Activated naive CD8-positive, alpha-beta T cell treated with anti-CD3 and anti-CD28 coated beads, Interleukin-2, amount 10 ng/mL, durations not matched to agents 7 days and 5 days (primary cell): ENCODE measurements at regions not wholly inside any gene's neighbourhood (a gene's known extent, or its start where the extent isn't known, plus 50 kb on each side); places are given as distances from the start of the nearest gene placed in this dataset.

Experiments
- ATAC-seq: fragments of 150-1000 bp; cut with Tn5 transposase; one replicate; pipeline ENCODE4 v1.10.0; 2021; ENCODE audit warnings: low read depth, moderate library complexity
- POLR2A ChIA-PET: fragments of 350-600 bp; sonication (Branson Sonifier 250); formaldehyde crosslinking; loops from one replicate; lab custom pipeline; 2021; ENCODE audit warnings: antibody characterized with exemption; lab: Charles Lee
- DNase-seq: peaks from one replicate; pipeline ENCODE4 v3.0.0; 2021
- H3K27ac Mint-ChIP-seq: one replicate; pipeline ENCODE4 v1.8.0; 2022; ENCODE audit warnings: mild to moderate bottlenecking, mixed read lengths
- H3K27me3 Mint-ChIP-seq: one replicate; pipeline ENCODE4 v1.8.0; 2022; ENCODE audit warnings: mild to moderate bottlenecking, moderate library complexity, mixed read lengths
- H3K36me3 Mint-ChIP-seq: one replicate; pipeline ENCODE4 v1.8.0; 2021; ENCODE audit warnings: mild to moderate bottlenecking, mixed read lengths
- H3K4me1 Mint-ChIP-seq: one replicate; pipeline ENCODE4 v1.8.0; 2021; ENCODE audit warnings: mixed read lengths
- H3K4me3 Mint-ChIP-seq: one replicate; pipeline ENCODE4 v1.8.0; 2022; ENCODE audit warnings: mild to moderate bottlenecking, moderate library complexity, mixed read lengths
- H3K9me3 Mint-ChIP-seq: one replicate; pipeline ENCODE4 v1.8.0; 2021; ENCODE audit warnings: mixed read lengths

DNA sequence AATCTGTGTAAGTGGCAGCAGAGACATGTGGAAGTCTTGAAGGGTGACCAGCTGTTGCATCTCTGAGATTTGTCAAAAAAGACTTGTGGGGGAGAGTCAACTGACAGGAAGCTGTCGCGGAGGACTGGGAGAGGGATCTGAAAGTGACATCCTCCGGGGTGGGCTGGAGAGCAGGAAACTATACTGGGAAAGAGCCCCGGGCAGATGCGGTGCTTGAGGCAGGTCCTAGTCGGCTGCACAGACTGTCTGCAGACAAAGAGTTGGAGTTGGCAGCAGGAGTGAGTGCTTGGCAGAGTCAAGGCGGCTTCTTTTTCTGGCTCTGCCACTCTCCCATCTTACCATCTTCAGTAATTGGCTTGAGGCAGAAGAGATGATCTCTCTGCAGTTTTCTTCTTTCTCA is 294.0 kb upstream of the C1orf87 start:
- no peak overlapping the region for H3K4me3 Mint-ChIP-seq
- DNase-seq, result no peak
- H3K27ac Mint-ChIP-seq, result no peak overlapping the region
- no peaks in the 10 kb centered on the region for H3K36me3 Mint-ChIP-seq
- POLR2A ChIA-PET, result no interaction called here
- no peaks in the 10 kb centered on the region for H3K27me3 Mint-ChIP-seq
- ATAC-seq, result no peak
- peaks cover 2% of the 10 kb centered on the region for H3K9me3 Mint-ChIP-seq
- no peaks in the 10 kb centered on the region for H3K4me1 Mint-ChIP-seq

DNA sequence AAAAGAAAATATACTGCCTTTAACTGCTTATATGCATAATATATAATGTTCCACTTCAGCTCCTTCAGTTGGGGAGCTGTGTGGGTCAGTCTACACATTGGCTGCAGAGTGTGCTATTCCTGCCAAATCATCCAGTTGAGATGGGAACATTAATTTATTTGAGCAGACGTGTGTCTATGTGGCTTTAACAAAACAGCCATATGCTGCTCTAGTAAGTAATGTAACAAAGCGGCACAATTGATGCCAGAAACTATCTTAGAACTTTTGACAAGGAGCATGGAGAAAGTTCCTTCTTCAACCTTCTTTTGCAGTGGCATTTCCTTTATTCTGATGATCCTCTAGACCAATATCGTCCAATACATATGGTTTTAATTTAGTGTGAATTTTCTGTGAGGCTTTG is 285.9 kb upstream of the C1orf87 start:
- Mint-ChIP-seq H3K4me1 (no peaks in the 10 kb centered on the region), H3K27ac (no peak overlapping the region), H3K9me3 (peaks cover 4% of the 10 kb centered on the region), H3K27me3 (peaks cover 2% of the 10 kb centered on the region), H3K4me3 (no peak overlapping the region), H3K36me3 (no peaks in the 10 kb centered on the region)
- DNase-seq (no peak), ATAC-seq (no peak)
- POLR2A ChIA-PET, result no interaction called here

DNA sequence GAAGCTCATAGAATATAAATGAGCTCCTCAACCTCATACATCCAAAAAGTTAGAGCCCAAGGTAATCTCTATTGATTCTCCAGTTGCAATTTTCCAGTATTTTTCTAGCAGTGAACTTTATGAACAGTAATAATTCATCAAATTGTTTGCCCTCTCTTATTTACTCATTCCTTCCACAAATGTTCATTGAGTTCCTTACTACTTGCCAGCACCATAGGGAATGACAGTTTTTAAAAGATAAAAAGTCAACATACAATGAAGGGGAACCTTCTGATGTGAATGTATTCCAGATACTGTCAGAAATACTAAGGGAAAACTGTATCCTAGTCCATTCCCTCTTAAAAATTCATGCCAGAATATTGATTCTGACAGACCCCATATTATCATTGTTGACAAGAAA is 277.0 kb upstream of the C1orf87 start:
- H3K27me3 Mint-ChIP-seq, result no peaks in the 10 kb centered on the region
- no peaks in the 10 kb centered on the region for H3K36me3 Mint-ChIP-seq
- H3K4me3 Mint-ChIP-seq, result no peak overlapping the region
- POLR2A ChIA-PET, result no interaction called here
- no peak for ATAC-seq
- H3K9me3 Mint-ChIP-seq, result no peaks in the 10 kb centered on the region
- H3K4me1 Mint-ChIP-seq, result no peaks in the 10 kb centered on the region
- DNase-seq, result no peak
- no peak overlapping the region for H3K27ac Mint-ChIP-seq

DNA sequence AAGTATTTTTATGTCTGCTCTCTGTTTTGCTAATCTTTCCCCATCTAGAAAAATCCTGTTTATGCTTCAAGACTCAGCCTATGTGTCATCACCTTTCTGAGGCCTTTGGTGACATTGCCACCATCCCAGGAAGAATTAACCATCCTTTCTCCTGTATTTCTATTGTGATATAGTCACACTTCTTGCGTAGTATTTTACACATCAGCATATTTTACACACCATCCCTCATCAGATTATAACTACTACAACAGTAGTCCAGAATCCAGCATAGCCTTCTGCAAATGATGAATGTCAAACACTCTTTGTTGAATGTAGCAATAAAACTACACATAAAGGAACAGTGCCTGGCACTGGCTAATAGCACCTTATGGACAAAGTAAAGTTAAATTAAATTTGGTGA is 275.3 kb upstream of the C1orf87 start:
- Mint-ChIP-seq H3K4me1 (no peaks in the 10 kb centered on the region), H3K9me3 (no peaks in the 10 kb centered on the region), H3K27ac (no peak overlapping the region), H3K27me3 (no peaks in the 10 kb centered on the region), H3K36me3 (no peaks in the 10 kb centered on the region), H3K4me3 (no peak overlapping the region)
- POLR2A ChIA-PET, result no interaction called here
- no peak for ATAC-seq
- no peak for DNase-seq

DNA sequence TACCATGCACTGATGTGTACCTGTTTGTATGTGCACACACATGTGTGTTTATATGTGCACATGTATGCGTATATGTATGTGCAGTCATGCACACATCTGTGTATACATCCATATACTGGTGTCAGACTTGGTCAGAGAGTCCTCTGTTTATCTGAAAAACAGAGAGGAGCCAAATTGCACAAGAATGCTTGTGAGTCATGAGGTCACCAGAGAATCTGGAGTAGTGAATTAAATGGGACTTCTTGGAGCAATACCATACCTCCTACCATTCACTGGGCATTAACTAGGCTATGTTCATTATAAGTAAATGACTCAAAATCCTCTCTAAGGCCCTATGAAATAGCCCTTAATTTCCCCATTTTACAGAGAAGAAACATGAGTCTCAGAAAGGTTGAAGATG is 272.1 kb upstream of the C1orf87 start:
- Mint-ChIP-seq H3K4me1 (no peaks in the 10 kb centered on the region), H3K4me3 (no peak overlapping the region), H3K36me3 (no peaks in the 10 kb centered on the region), H3K27me3 (no peaks in the 10 kb centered on the region), H3K27ac (no peak overlapping the region), H3K9me3 (no peaks in the 10 kb centered on the region)
- DNase-seq (no peak), ATAC-seq (no peak)
- POLR2A ChIA-PET, result no interaction called here

DNA sequence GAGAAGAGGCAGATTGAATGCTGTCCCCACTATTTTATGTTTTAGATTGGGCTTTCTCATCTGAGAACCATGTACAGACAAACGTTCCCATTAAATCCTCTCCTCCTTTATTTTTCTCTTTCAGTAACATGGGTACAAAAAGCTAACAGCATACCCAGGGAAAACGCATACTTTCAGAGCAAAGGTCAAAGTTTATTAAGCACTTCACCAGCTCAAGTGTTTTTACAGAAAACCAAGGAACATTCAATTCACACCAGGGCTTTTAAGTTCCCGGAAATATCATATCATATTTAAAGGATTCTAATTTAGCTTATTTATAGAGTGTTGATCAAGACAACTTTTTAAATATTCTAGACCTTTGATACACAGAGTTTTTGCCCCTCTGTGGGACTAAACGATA is 271.5 kb upstream of the C1orf87 start:
- Mint-ChIP-seq H3K4me1 (no peaks in the 10 kb centered on the region), H3K9me3 (no peaks in the 10 kb centered on the region), H3K27me3 (no peaks in the 10 kb centered on the region), H3K27ac (no peak overlapping the region), H3K4me3 (no peak overlapping the region), H3K36me3 (no peaks in the 10 kb centered on the region)
- ATAC-seq (no peak), DNase-seq (no peak)
- POLR2A ChIA-PET, result no interaction called here

DNA sequence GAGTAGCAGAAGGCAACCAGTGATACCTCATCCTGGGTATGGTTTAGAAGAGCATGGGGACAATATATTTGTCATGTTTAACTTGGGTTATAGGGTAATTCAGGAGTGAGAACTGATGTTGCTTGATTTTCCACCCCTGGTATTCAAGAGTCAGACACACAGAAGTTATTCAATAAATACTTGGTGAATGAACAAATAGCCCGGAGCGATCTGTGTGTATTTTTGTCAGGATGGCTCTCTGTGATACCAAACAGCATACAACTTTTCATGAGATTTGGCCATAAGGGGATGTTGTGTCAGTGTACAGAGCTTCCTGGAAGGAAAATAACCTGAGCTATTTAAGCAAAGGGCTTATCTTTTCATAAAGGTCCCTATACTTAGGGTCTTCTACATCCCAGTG is 270.2 kb upstream of the C1orf87 start:
- POLR2A ChIA-PET, result no interaction called here
- H3K4me1 Mint-ChIP-seq, result no peaks in the 10 kb centered on the region
- no peaks in the 10 kb centered on the region for H3K9me3 Mint-ChIP-seq
- H3K36me3 Mint-ChIP-seq, result no peaks in the 10 kb centered on the region
- H3K4me3 Mint-ChIP-seq, result no peak overlapping the region
- ATAC-seq (no peak), DNase-seq (no peak)
- H3K27me3 Mint-ChIP-seq, result no peaks in the 10 kb centered on the region
- no peak overlapping the region for H3K27ac Mint-ChIP-seq

DNA sequence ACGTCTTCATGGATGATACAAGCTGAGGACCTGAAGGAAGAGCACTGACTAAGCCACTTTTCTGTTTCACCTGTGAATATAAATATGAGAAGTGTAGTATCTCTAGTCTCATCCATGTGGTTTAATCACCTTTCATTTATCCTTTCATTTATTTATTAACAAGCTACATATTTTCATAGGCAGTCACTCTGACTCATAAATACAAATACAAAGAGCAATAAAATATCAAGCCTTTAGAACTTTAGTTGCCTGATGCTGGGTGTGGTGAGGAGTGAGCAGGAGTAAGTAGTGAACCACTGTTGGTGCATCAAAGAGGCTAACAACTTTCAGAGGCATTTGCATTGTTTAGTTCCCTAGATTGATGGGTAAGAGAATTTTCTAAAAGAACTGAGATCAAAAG is 269.0 kb upstream of the C1orf87 start:
- ATAC-seq (no peak), DNase-seq (no peak)
- H3K36me3 Mint-ChIP-seq, result no peaks in the 10 kb centered on the region
- POLR2A ChIA-PET, result no interaction called here
- no peak overlapping the region for H3K4me3 Mint-ChIP-seq
- H3K9me3 Mint-ChIP-seq, result no peaks in the 10 kb centered on the region
- H3K4me1 Mint-ChIP-seq, result no peaks in the 10 kb centered on the region
- no peak overlapping the region for H3K27ac Mint-ChIP-seq
- H3K27me3 Mint-ChIP-seq, result no peaks in the 10 kb centered on the region

DNA sequence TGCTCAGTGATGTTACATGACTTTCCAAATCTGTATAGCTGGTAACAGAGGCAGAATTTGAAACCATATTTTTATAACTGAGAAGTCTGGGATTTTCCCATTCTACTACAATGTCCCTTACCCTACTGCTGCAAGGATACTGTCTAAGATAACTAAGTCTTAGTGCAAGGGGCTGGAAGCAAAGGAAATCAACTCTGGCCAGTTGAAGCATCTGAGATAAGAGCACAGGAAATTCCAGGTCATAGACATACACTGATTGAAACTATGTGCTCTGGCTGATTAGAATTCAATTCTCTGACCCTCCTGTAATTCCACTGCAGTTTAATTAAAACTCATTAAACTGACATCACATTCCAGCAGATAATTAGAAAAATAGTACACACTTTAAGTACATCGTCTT is 267.7 kb upstream of the C1orf87 start:
- no peaks in the 10 kb centered on the region for H3K27me3 Mint-ChIP-seq
- H3K36me3 Mint-ChIP-seq, result no peaks in the 10 kb centered on the region
- POLR2A ChIA-PET, result no interaction called here
- DNase-seq, result no peak
- H3K9me3 Mint-ChIP-seq, result no peaks in the 10 kb centered on the region
- ATAC-seq, result no peak
- no peak overlapping the region for H3K27ac Mint-ChIP-seq
- no peaks in the 10 kb centered on the region for H3K4me1 Mint-ChIP-seq
- no peak overlapping the region for H3K4me3 Mint-ChIP-seq

DNA sequence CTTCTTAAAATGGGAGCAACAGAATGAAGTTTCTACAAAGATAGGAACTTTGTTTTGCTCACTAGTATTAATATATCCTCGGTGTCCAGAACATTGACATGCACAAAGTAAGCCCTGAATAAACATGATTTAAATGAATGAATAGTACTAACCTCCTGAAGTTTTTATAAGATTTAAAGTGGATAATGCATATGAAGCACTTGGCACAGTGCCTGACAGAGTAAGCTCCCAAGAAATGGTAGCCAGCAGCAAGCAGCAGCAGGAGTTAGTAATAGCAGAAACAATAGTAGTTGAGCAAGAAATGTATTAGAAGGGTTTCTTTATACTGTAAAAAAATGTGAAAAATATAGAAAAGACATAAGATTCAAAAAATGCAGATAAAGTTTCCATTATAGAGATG is 258.1 kb upstream of the C1orf87 start:
- H3K9me3 Mint-ChIP-seq, result peaks cover 4% of the 10 kb centered on the region
- no peak overlapping the region for H3K27ac Mint-ChIP-seq
- no peaks in the 10 kb centered on the region for H3K36me3 Mint-ChIP-seq
- ATAC-seq, result no peak
- POLR2A ChIA-PET, result no interaction called here
- H3K27me3 Mint-ChIP-seq, result no peaks in the 10 kb centered on the region
- H3K4me3 Mint-ChIP-seq, result no peak overlapping the region
- no peak for DNase-seq
- H3K4me1 Mint-ChIP-seq, result no peaks in the 10 kb centered on the region

DNA sequence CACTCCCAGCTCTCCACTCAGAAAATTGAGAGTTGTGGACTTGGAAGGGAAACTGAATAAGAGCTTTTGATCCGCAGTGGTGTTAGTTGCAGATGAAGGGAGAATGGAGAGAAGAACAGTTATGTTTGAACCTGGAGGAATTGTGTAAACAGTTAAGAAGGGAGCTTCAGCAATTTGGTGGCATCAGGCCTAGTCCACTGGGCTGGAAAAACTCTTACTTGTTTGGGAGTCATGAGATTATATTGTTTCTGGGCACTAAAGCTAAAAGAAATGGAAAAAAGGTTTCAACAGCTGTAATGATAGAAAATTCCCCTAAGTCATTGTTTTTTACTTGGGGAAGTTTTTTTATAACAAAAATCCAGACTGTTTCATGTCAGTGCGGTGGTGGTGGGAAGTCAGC is 256.1 kb upstream of the C1orf87 start:
- Mint-ChIP-seq H3K9me3 (peaks cover 6% of the 10 kb centered on the region), H3K4me3 (no peak overlapping the region), H3K36me3 (no peaks in the 10 kb centered on the region), H3K27me3 (no peaks in the 10 kb centered on the region), H3K27ac (no peak overlapping the region), H3K4me1 (no peaks in the 10 kb centered on the region)
- no peak for ATAC-seq
- no peak for DNase-seq
- POLR2A ChIA-PET, result no interaction called here

DNA sequence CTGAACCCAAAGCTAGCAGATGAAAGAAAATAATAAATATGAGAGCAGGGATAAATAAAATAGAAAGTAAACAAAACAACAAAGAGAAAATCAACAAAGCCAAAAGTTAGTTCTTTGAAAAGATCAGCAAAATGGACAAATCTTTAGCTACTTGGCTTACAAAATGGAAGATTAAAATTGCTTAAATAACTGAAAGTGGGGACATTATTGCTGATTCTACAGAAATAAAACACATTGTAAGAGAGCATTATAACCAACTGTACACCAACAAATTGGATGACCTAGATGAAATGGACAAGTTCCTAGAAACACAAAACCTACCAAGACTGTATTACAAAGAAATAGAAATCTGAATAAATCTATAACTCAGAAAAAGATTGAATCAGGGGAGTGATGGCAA is 238.3 kb upstream of the C1orf87 start:
- H3K36me3 Mint-ChIP-seq, result no peaks in the 10 kb centered on the region
- no peak overlapping the region for H3K4me3 Mint-ChIP-seq
- H3K27ac Mint-ChIP-seq, result no peak overlapping the region
- no peaks in the 10 kb centered on the region for H3K27me3 Mint-ChIP-seq
- no peaks in the 10 kb centered on the region for H3K4me1 Mint-ChIP-seq
- POLR2A ChIA-PET, result no interaction called here
- no peak for ATAC-seq
- DNase-seq, result no peak
- H3K9me3 Mint-ChIP-seq, result no peaks in the 10 kb centered on the region

DNA sequence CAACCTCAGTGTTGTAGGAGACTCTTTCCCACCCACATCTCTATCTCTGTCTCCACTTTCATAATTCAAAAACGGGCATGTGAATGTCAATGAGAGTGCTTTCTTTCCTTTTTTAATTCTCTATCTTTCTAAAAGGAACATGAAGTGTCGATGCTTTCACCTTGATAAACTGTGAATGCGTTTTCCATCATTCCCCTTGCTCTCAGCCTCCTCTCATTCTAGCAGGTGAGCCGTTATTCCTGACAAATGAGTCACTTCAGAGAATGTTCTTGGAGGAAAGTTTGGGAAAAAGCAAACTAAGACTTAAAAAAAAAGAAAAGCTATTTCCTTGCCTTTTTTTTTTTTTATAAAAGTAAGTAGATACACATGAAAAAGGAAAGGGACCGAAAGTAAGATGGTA is 226.0 kb upstream of the C1orf87 start:
- ATAC-seq (no peak), DNase-seq (no peak)
- Mint-ChIP-seq H3K9me3 (peaks cover 1% of the 10 kb centered on the region), H3K36me3 (no peaks in the 10 kb centered on the region), H3K27me3 (no peaks in the 10 kb centered on the region), H3K4me3 (no peak overlapping the region), H3K4me1 (no peaks in the 10 kb centered on the region), H3K27ac (no peak overlapping the region)
- POLR2A ChIA-PET, result no interaction called here

DNA sequence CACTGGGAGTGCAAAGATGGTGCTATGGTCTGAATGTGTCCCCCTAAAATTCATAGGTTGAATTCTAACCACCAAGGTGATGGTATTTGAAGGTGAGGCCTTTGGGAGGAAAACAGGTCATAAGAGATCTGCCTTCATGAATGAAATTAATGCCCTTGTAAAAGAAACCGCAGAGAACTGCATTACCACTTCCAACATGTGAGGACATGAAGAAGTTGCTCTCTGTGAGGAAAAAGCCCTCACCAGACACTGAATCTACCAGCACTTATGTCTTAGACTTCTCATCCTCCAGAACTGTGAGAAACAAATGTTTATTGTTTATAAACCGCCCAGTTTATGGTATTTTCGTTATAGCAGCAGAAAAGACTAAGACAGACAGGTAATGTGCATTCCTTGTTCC is 224.7 kb upstream of the C1orf87 start:
- ATAC-seq (no peak), DNase-seq (no peak)
- H3K27ac Mint-ChIP-seq, result no peak overlapping the region
- no peaks in the 10 kb centered on the region for H3K36me3 Mint-ChIP-seq
- peaks cover 3% of the 10 kb centered on the region for H3K27me3 Mint-ChIP-seq
- POLR2A ChIA-PET, result no interaction called here
- H3K9me3 Mint-ChIP-seq, result peaks cover under 1% of the 10 kb centered on the region
- H3K4me3 Mint-ChIP-seq, result no peak overlapping the region
- no peaks in the 10 kb centered on the region for H3K4me1 Mint-ChIP-seq

DNA sequence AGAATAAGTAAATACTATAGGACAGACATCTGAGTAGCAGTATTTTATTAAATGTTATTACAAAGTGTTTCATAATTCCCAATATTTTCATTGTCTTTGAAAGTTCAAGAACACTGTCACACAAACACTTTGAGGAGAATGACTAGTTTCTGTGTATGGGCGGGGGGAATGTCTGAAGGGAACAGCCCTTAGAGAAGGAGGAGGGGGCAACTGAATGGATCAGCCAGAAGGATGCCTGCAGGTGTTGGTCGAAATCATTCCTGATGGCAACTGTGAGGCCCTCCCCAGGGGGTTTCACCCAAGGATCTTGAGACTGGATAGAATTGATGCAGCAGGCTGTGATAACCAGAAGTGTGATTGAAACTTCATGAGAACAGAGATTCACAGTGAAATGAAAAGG is 223.2 kb upstream of the C1orf87 start:
- DNase-seq (no peak), ATAC-seq (no peak)
- H3K9me3 Mint-ChIP-seq, result no peaks in the 10 kb centered on the region
- peaks cover 3% of the 10 kb centered on the region for H3K27me3 Mint-ChIP-seq
- H3K4me1 Mint-ChIP-seq, result no peaks in the 10 kb centered on the region
- no peak overlapping the region for H3K4me3 Mint-ChIP-seq
- no peak overlapping the region for H3K27ac Mint-ChIP-seq
- no peaks in the 10 kb centered on the region for H3K36me3 Mint-ChIP-seq
- POLR2A ChIA-PET, result no interaction called here
